Posterior vena cava (tissue), 2 donors: ENCODE measurements at regions not wholly inside any gene's neighbourhood (a gene's known extent, or its start where the extent isn't known, plus 50 kb on each side); places are given as distances from the start of the nearest gene placed in this dataset.
A peak's percentile ranks its signal among the peaks of the same experiment; 100 is the strongest.

Experiments used
- DNase-seq: peaks from one replicate; pipeline ENCODE4 v3.0.0-alpha.2; 2020; ENCODE audit warnings: low spot score
- intact Hi-C, 2 donors: fragments of 100-400 bp; cut with DNase I; formaldehyde crosslinking; loops; one replicate each; pipeline versions ENCODE4 v1.14.1 to v1.14.2; 2022 to 2023
- donor health status: DM: yes; HTN: yes; CAD: no.
- donor health status: DM: yes; HTN: yes; CAD: no.

DNA sequence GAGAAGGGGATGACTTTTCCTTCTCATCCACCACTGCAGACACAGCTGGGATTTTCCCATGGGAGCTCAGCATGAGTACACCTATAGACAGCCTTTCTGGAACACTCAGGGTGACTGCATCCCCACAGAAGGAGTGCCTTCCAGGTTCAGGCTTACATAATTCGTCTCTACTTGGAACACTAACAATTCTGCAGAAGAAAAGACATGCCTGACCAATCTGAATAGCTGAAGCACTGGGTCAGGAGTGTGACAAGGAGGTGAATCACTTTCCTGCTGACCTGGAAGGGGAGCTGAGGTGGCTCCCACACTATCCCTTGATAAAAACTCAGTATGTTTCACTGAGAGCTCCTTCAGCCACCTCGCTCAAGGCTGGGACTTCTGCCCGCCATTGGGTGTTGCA lies 425.3 kb downstream of the TLR4 start:
- DNase-seq: peak; percentile 42

GRCh38 chr9:118148990-118149389 lies 444.8 kb downstream of the TLR4 start:
- intact Hi-C loops: loop anchor here in 1 of 2 donors (5.0 kb wide), 1 partner anchor 1603 kb away; no protein-coding TSS in a partner anchor
- no peak for DNase-seq

More for the DNA sequence above, 425.3 kb downstream of the TLR4 start:
- intact Hi-C loops: no loop called here

DNA sequence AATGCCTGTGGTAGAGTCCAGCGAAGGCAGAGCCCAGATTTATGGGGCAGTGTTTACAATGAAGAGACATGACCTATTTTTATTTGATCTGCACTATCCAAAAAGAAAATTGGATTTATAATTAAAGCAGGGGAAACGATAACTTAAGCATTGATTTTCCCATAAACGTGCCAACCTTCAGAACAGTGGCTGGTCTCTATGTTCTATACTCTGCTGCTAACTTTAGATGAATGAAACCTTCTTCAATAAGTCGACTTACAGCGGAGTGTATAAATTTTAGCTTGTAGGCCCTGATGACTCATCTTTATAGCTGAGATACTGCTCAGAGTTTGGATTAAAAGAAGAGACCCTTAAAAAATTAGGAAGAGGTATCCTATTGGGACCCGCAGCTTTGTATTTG lies 452.6 kb downstream of the TLR4 start:
- DNase-seq: no peak
- intact Hi-C loops: no loop called here

DNA sequence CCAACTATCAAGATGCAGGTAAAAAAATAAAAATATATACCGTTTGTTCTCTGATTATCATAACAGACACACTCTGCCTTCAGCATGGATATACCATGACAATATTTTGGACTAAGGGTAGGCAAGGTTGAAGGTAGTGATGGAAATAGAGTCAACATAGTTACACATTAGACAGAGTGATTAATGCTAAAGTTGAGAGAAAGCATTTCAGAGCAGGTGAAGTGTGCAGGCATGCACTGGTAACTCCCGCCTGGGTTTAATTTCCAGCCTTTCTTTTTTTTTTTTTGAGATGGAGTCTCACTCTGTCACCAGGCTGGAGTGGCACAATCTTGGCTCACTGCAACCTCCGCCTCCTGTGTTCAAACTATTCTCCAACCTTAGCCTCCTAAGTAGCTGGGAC lies 458.5 kb downstream of the TLR4 start:
- intact Hi-C loops: no loop called here
- no peak for DNase-seq

- DNase-seq: no peak
- intact Hi-C loops: no loop called here
These were observed 459.5 kb downstream of the TLR4 start for GRCh38 chr9:118163751-118164150.

GRCh38 chr9:118165451-118165850 lies 461.2 kb downstream of the TLR4 start:
- DNase-seq: no peak
- intact Hi-C loops: no loop called here

DNA sequence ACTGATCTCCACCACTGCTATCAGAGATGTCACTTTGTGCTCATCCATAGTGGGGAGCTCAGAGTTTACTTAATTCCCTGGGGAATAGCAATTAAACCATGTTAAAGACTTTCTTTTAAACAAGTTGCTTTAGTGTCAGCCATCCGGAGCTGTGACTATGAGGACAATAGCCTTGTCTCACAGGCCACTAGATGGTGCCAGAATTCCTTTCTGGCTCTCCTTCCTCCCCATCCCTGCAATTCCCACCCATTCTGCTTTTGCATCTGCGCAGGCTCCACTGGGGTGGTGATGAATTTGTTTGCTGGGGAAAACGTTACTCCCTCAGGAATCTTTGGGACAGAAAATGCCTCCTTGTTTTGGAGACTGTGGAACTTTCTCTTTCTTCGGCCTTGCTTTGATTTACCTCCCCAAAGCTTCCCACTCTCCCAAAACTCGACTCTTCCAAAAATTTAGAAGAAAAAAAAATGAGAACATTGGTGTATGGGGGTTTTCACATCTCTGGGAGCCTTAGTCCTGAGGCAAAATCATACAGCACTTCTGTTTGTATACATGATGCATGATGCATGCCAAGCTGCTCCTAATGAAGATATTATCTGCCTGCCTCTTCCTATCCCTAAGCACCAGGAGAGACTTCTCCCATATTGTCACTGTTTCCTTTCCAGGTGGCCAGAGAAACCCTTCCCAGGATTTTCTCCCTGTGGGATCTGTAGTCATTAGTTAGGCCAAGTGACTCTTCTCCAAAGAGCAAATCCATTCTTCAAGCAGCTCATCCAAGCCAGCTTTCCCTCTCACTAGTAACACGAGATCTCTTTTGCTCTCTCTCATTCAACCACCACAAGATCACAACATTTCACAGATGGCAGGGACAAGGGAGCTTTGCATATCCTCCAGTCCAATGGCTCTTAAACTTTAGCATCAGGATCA lies 466.1 kb downstream of the TLR4 start:
- DNase-seq: no peak
- intact Hi-C loops: no loop called here

DNA sequence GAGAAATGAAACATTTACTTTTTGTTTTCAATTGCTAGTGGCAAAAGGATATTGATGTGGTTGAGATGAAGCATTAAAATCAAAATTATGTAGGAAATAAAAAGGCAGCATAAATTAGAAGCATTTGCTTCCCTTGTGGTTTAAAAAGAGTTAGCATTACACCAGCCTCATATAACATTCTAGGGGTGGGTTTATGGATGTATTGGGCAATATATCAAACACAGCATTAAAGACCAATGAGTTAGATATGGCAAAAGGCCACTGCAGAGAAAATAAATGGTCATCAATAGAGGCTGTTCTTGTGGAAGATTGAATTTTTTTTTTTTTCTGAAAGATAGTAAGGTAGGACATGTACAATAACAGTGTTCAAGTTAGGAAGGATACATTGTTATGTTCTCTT lies 473.0 kb downstream of the TLR4 start:
- DNase-seq: no peak
- intact Hi-C loops: no loop called here

GRCh38 chr9:118183576-118183975 lies 479.4 kb downstream of the TLR4 start:
- intact Hi-C loops: no loop called here
- DNase-seq: no peak

DNA sequence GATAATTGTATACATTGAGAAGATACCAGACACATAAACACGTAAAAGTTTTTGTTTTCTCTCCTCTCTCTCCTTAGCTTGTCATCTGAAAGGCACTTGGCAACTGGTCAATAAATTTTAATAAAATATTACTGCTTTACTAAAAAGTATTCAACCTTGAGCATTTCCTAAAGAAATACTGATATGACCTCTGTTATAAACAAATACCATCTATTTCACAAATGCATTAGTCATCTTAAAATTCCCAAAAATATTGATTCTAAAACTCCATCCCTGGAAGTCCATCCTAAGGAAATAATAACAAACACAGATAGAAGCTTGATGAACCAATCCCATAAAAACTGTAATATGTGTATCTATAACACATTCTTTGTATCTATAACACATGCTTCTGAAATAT lies 483.2 kb downstream of the TLR4 start:
- intact Hi-C loops: no loop called here
- no peak for DNase-seq

DNA sequence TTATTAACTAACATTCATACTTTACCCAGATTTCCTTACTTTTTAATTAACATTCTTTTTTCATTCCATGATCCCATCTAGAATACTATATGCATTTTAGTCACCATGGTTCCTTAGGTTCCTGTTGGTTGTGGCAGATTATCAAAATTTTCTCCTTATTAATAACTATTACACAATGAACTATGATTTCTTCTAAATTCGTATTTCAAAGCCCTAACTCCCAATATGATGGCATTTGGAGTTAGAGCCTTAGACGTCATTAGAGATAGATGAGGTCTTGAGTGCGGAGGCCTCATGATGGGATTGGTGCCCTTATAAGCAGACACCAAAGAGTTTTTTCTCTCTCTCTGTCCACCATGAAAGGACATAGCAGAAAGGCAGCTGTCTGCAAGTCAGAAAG lies 485.4 kb downstream of the TLR4 start:
- intact Hi-C loops: no loop called here
- no peak for DNase-seq

DNA sequence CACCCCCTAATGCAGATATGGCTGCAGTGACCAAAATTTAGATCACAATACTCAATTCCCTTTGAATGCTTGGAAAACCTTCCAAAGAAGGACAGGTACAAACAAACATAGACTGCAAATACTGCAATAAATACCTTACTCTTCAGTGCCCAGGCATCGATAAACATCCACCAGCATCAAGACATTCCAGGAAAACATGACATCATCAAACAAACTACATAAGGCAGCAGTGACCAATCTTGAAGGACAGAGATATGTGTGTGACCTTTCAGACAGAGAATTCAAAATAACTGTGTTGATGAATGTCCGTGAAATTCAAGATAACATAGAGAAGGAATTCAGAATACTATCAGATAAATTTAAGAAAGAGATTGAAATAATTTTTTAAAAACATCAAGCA lies 488.6 kb downstream of the TLR4 start:
- intact Hi-C loops: no loop called here
- no peak for DNase-seq

GRCh38 chr9:118209343-118209742 lies 505.1 kb downstream of the TLR4 start:
- intact Hi-C loops: no loop called here
- no peak for DNase-seq

- DNase-seq: no peak
- intact Hi-C loops: no loop called here
These were observed 511.3 kb downstream of the TLR4 start for GRCh38 chr9:118215549-118215948.

GRCh38 chr9:118222375-118222774 lies 518.2 kb downstream of the TLR4 start:
- intact Hi-C loops: loop anchor here in 1 of 2 donors (10.0 kb wide), 1 partner anchor 232 kb away; no protein-coding TSS in a partner anchor
- no peak for DNase-seq

DNA sequence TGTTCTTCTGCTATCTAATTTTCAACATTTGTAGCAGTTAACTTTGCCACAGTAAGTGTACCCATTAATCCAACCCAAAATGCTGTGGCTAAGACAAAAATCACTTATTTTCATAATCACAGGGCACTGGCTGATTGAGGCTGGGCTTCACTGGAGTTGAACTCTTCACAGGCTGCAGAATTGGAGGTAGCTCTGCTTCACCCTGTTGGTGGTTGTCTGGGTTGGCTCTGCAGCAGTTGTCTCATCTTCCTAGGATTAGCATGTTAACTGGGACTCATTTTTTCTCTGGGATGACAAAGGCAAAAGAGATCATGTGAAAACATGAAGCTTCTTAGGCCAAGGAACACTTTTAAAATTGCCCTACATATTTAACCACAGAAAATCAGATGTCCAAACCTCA lies 518.9 kb downstream of the TLR4 start:
- intact Hi-C loops: loop anchor here in 1 of 2 donors (10.0 kb wide), 1 partner anchor 232 kb away; no protein-coding TSS in a partner anchor
- DNase-seq: no peak

- no peak for DNase-seq
- intact Hi-C loops: no loop called here
These were observed 526.1 kb downstream of the TLR4 start for GRCh38 chr9:118230329-118230728.

DNA sequence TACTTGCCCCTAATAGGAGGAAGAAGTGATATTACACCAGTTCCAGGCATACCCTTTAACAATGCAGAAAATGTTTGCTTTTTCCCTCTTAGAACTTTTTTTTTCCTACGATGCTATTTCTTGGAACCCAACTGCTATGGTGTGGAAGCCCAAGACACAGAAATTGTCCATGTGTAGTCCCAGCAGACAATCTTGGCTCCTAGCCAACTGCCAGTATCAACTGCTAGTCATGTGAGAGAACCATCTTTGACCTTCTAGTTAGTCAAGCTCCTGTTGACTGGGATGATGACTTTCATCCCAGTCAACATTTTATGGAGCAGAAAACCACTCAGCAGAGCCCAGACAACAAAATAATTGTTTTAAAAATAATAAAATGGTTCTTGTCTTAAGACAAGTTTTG lies 532.4 kb downstream of the TLR4 start:
- no peak for DNase-seq
- intact Hi-C loops: no loop called here

GRCh38 chr9:118238139-118238538 lies 533.9 kb downstream of the TLR4 start:
- DNase-seq: no peak
- intact Hi-C loops: no loop called here

DNA sequence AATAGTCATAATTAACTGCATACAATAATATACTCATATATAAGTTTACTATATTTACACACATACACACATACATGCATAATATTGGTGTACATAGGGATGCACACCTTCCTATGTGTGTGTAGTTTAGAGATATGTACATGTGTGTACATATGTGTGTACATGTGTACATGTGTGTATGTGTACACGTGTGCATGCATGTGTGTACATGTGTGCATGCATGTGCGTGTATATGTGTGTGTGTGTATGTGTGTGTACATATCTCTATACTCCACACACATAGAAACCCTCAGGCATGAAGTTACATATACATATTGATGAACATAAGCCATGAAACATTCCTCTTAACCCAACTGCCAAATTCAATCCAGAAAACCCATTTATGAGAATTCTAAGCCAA lies 547.8 kb downstream of the TLR4 start:
- intact Hi-C loops: no loop called here
- no peak for DNase-seq

DNA sequence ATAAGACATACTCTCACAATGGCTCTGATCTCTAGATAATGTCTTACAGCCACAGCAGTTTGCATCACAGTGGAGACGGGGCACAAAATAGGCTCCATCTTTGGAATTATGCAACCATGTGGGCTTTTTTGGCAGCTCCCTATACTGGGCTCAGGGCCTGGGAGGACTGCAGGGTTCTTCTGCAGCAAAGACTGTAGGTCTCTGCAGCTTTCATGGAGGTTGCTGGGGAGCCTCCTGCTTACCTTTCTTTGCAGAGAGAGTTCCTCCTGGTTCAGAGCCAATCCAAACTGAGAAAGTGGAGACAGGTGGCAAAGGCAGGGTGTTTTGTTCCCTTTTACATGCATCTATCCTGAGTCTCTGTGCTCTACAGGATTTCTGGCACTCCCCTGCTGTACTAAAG lies 558.0 kb downstream of the TLR4 start:
- DNase-seq: no peak
- intact Hi-C loops: no loop called here
